ENCODE measurements at regions not wholly inside any gene's neighbourhood (a gene's known extent, or its start where the extent isn't known, plus 50 kb on each side); places are given as distances from the start of the nearest gene placed in this dataset.

DNA sequence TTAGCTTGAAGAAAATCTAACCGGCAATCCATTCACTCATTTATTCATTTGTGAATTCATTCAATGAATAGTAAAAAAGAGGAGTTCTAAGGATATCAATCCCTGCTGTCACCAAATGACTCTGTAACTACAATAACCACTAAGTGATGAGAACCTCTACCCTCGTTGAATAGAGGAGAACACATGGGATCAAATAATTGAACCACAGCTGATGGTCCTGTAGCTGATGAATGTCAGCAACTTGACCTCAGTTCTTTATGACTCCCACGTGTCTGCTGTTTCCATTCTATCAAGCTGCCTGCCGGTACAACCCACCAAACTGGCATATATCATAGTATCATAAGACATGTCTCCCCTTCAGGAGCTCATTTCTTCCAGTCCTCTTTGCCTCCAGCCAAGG lies 150.3 kb downstream of the PTGER3 start:
- intact Hi-C loops (cut with DNase I), result loop anchor here (10.0 kb wide), 1 partner anchor 212 kb away; no protein-coding TSS in a partner anchor
- DNase-seq (ENCODE audit: missing footprints), result no peak
- no peak for ATAC-seq

- intact Hi-C loops (cut with DNase I), result loop anchor here (10.0 kb wide), 1 partner anchor 215 kb away; no protein-coding TSS in a partner anchor
- no peak for ATAC-seq
- no peak for DNase-seq (ENCODE audit: missing footprints)
Measured at GRCh38 chr1:70899735-70900134, 147.9 kb downstream of the PTGER3 start.

GRCh38 chr1:70902211-70902610 lies 145.4 kb downstream of the PTGER3 start:
- DNase-seq (ENCODE audit: missing footprints) (no peak), ATAC-seq (no peak)
- intact Hi-C loops (cut with DNase I), result no loop called here

GRCh38 chr1:70906800-70907199 lies 140.8 kb downstream of the PTGER3 start:
- intact Hi-C loops (cut with DNase I), result no loop called here
- ATAC-seq, result no peak
- no peak for DNase-seq (ENCODE audit: missing footprints)

GRCh38 chr1:70907563-70908310 lies 139.9 kb downstream of the PTGER3 start:
- intact Hi-C loops (cut with DNase I), result no loop called here
- DNase-seq (ENCODE audit: missing footprints), result no peak
- ATAC-seq, result no peak

GRCh38 chr1:70909262-70909822 lies 138.3 kb downstream of the PTGER3 start:
- no peak for DNase-seq (ENCODE audit: missing footprints)
- no peak for ATAC-seq
- intact Hi-C loops (cut with DNase I), result no loop called here

- no peak for ATAC-seq
- no peak for DNase-seq (ENCODE audit: missing footprints)
- intact Hi-C loops (cut with DNase I), result no loop called here
Measured at GRCh38 chr1:70910013-70910412, 137.6 kb downstream of the PTGER3 start.

GRCh38 chr1:70911861-70912260 lies 135.8 kb downstream of the PTGER3 start:
- intact Hi-C loops (cut with DNase I), result no loop called here
- no peak for DNase-seq (ENCODE audit: missing footprints)
- no peak for ATAC-seq

DNA sequence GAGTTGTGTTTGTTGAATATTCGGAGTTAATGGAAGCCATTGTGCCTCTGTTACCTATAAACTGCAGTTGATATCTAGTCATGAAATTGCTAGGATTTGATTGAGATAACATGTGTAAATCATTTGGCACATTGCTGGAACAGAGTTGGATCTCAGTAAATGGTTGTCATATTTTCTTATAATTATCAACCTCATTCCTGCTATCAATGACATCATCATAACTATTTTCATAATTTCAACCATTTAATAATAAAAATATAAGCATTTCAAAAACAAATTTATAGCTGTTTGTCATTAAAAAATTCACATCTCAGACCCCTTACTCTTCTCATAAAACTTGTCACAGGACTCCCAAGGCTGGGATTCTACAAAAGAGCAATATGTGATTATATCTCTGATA lies 133.4 kb downstream of the PTGER3 start:
- no peak for DNase-seq (ENCODE audit: missing footprints)
- ATAC-seq, result no peak
- intact Hi-C loops (cut with DNase I), result no loop called here

- intact Hi-C loops (cut with DNase I), result no loop called here
Measured at GRCh38 chr1:70915258-70916033, 132.2 kb downstream of the PTGER3 start.

DNA sequence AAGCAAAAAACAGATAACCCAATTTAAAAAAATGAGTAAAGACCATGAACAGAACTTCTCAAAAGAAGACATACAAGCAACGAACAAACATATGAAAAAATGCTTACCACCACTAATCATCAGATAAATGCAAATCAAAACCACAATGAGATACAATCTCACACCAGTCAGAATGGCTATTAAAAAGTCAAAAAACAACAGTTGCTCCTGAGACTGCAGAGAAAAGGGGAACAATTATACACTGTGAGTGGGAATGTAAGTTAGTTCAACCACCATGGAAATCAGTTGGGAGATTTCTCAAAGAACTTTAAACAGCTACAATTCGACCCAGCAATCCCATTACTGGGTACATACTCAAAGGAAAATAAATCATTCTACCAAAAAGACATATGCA lies 131.6 kb downstream of the PTGER3 start:
- intact Hi-C loops (cut with DNase I), result no loop called here
- DNase-seq (ENCODE audit: missing footprints) (no peak), ATAC-seq (no peak)

More at GRCh38 chr1:70915258-70916033, 132.2 kb downstream of the PTGER3 start:
- ATAC-seq, result no peak
- no peak for DNase-seq (ENCODE audit: missing footprints)

DNA sequence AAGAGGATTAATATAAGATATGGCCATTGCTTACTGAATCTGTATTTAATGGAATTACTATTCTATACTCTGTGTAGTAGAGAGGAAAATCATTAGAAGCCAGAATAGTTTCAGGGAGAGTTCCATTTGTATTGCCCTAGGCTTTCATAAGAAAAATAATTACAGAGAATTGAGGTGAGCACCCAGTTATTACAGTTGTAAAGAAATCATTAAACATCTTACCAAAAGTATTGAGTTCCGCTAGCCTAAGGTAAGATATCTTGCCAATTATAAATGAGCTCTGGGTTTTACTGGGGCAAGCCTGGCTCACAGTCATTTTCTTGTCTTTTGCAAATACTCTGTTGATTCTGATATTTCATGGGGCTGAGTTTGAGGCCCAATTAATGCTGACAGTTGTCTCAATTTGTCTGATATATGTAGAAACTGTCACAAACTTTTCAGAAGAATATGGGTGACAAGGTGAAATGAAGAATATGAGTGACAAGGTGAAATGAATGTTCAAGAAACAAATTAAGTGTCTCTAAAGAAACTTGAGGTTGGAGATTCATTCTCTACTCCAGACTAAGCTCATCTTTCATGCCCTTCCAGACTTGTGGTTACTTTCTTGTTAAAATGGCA lies 127.8 kb downstream of the PTGER3 start:
- no peak for ATAC-seq
- intact Hi-C loops (cut with DNase I), result no loop called here
- DNase-seq (ENCODE audit: missing footprints), result no peak
